Esophagus squamous epithelium (tissue), 4 donors: ENCODE measurements at regions not wholly inside any gene's neighbourhood (a gene's known extent, or its start where the extent isn't known, plus 50 kb on each side); places are given as distances from the start of the nearest gene placed in this dataset.

ENCODE experiments used
- POLR2A ChIP-seq, 4 donors: fragments of 450-650 bp; IDR thresholded peaks; one replicate each; pipeline ENCODE4 v1.6.1; 2017; ENCODE audit warnings: antibody characterized with exemption in 4 of 4, mild to moderate bottlenecking in 4 of 4, moderate library complexity in 3 of 4
- TF ChIP-seq, protein P1 (sequence below), 6 experiments: fragments of 450-650 bp in 4 of 6; fragments of 200-600 bp in 2 of 6; sonication (generic) in 2 of 6; IDR thresholded peaks; one replicate each; pipeline ENCODE4 v1.5.1; 2016 to 2019; ENCODE audit warnings: antibody characterized with exemption in 6 of 6, mild to moderate bottlenecking in 4 of 6, moderate library complexity in 4 of 6

DNA sequence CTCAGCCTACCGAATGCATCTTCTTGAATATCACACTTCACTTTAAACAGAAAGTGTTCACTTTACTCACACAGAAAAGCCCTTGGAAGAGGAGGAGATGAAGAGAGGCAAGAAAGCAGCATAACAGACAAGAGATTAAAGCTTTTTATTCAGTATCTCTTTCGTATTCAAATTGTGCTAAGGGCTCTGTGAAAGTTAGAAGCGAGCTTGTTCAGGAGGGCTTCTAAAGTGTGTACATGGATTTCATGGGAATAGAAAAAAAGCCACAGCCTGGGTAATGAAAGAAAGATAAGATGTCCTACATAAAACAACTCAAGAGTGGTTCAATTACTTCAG lies 531.9 kb downstream of the TMEM182 start:
- TF ChIP-seq, protein P1, sequence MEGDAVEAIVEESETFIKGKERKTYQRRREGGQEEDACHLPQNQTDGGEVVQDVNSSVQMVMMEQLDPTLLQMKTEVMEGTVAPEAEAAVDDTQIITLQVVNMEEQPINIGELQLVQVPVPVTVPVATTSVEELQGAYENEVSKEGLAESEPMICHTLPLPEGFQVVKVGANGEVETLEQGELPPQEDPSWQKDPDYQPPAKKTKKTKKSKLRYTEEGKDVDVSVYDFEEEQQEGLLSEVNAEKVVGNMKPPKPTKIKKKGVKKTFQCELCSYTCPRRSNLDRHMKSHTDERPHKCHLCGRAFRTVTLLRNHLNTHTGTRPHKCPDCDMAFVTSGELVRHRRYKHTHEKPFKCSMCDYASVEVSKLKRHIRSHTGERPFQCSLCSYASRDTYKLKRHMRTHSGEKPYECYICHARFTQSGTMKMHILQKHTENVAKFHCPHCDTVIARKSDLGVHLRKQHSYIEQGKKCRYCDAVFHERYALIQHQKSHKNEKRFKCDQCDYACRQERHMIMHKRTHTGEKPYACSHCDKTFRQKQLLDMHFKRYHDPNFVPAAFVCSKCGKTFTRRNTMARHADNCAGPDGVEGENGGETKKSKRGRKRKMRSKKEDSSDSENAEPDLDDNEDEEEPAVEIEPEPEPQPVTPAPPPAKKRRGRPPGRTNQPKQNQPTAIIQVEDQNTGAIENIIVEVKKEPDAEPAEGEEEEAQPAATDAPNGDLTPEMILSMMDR (IDR thresholded peaks at IDR 0.05) = no peak
- no peak for TF ChIP-seq POLR2A (IDR thresholded peaks at IDR 0.05)
